HG03159 (cell line): ENCODE measurements at regions not wholly inside any gene's neighbourhood (a gene's known extent, or its start where the extent isn't known, plus 50 kb on each side); places are given as distances from the start of the nearest gene placed in this dataset.
"Not testable (repeated sequence)": the region's sequence is repeated elsewhere in the genome, so short reads cannot be mapped to it uniquely, and the experiment has no call there.

Experiments
- ATAC-seq: cut with Tn5 transposase; IDR thresholded peaks from one replicate; pipeline ENCODE4 v1.9.1; 2021; ENCODE audit warnings: mild to moderate bottlenecking, moderate library complexity; ENCODE audit not compliant: unreplicated experiment

- not testable (repeated sequence) for ATAC-seq
These were observed 321.5 kb downstream of the EMP1 start for GRCh38 chr12:13518034-13518433.

DNA sequence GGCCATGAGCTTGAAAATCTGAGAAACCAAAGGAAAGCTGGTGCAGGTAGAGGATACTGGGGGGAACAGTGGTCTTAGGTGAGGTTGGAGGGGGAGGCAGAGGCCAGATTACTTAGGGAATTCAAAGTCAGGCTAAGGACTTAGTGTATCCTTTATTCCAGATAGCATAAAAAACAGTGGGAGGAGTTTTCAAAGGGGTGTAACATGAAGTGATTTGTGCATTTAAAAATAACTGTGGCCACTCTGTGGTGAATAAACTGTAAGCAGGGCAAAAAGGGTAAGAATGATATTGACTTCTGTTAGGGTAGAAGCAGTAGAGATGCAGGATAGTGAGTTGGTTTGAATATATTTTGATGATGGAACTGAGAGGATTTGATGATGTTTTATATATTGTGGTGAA, 313.2 kb downstream of the EMP1 start:
- no peak for ATAC-seq

GRCh38 chr12:13505636-13506035, 309.1 kb downstream of the EMP1 start:
- ATAC-seq: no peak

- ATAC-seq: no peak
These were observed 308.7 kb downstream of the EMP1 start for GRCh38 chr12:13505224-13505623.

- ATAC-seq: no peak
These were observed 308.2 kb downstream of the EMP1 start for GRCh38 chr12:13504736-13505135.

GRCh38 chr12:13504074-13504473, 307.5 kb downstream of the EMP1 start:
- no peak for ATAC-seq

DNA sequence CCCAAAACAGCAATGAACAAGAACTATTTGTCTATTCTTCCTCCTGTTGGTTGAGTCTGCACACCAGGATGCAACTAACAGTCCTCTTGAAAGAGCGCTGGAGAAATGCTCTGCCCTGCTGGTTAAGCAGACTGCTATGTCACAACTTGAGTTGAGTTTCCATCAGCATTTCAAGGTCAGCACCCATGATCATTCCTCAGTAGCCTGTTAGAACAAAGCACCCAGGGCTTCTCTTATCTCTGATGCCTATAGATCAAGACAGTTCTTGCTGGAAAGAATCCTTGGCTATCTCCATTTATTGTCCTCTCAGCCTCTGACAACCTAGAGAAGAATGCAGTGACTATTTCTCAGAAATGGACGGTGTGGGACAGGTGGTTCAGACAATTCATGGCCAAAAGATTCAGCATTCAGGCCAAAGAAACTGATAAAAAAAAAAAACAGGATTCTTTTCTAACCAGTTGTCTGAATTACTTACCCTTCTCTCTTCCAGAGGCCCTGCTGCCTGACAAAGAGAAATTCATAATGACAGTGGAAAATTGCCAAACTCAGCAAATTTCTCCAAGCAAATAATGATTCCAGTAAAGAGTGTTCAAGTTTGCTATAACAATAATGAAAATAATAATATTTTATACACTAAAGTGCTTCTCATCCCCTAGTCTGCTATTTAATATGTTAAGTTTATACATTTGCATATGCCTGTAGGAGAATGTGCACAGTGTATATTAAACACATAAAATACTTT, 306.7 kb downstream of the EMP1 start:
- ATAC-seq: no peak

- ATAC-seq: no peak
These were observed 302.5 kb downstream of the EMP1 start for GRCh38 chr12:13499008-13499407.

DNA sequence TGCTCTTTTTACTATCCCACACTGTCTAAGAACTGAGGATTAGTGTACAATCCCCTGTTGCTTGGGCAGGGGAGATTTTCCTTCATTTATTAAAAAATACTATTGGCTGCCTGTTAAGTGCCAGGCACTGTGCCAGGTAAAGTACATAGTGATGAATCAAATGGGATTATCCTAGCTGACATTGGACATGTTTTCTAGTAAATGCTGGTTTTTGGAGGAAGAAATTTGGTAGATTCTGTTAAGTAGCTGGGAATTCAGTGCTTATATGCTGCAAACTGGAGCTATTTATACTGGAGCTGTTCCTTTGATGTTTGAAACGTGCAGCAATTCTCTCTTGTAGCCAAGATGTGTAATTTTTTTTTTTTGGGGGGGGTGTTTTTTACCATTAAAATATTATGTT, 299.6 kb downstream of the EMP1 start:
- ATAC-seq: no peak

- ATAC-seq: no peak
These were observed 292.7 kb downstream of the EMP1 start for GRCh38 chr12:13489246-13489645.

DNA sequence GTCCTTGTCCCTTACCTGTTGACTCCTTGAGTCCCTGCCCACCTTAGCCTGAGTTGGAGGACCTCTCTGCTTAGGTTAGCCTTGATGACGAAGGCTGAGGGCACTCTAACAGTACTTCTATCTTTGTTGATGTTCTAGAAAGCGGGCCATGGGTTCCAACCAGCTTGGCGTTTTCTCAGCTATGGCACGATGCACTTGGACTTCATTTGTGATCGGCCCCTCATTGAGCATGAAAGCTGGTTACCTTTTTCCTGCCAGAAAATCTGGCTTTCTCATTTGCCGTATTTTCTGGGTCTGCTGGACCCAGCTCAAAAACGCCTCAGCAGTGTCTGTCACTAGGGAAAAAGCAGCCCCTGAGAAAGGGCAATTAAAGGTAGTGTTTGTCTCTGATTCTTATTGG, 290.8 kb downstream of the EMP1 start:
- no peak for ATAC-seq

DNA sequence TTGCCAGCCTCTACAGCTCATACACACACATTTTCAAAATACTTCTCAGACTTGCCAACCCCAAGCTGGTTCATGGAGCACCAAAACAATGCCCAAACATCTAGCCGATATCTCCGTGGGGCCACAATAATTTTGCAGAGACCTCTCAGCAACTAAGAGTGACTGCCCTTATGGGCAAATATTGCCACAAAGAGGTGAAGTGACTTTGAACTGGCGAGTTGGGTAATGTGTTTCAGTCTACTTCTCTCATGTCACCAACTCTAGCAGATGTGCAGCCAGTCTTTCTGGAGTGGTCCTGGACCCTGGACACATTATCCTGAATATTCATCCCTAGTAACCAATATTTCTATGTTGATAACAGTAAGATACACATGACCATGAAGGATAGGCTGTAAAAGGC, 290.3 kb downstream of the EMP1 start:
- no peak for ATAC-seq

DNA sequence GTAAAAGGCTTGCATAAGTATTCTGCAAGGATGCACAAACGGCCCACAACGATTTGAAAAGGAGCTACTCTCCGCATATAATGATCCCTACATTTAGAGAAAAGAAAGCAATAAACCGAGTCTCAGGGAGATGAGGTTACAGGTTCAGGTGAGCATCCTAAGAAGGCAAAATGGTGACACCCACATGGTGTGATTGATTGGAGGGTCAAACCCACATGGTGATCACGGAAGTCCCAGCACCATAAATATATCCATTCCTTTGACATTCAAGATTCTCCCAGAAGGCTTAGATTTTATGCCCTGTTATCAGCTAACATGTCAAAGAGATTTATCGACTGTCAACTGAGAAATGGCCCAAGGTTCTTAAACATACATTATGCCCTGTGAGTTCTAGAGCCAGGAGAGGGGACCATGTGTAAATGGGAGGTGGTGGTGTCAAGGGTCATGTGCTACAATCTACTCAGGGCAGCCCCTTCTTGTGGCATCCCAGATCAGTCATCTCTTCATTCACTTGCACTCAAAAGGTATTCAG, 282.2 kb downstream of the EMP1 start:
- ATAC-seq: no peak

- no peak for ATAC-seq
These were observed 277.9 kb downstream of the EMP1 start for GRCh38 chr12:13474381-13474780.

GRCh38 chr12:13472690-13473089, 276.2 kb downstream of the EMP1 start:
- ATAC-seq: peak; percentile 99

DNA sequence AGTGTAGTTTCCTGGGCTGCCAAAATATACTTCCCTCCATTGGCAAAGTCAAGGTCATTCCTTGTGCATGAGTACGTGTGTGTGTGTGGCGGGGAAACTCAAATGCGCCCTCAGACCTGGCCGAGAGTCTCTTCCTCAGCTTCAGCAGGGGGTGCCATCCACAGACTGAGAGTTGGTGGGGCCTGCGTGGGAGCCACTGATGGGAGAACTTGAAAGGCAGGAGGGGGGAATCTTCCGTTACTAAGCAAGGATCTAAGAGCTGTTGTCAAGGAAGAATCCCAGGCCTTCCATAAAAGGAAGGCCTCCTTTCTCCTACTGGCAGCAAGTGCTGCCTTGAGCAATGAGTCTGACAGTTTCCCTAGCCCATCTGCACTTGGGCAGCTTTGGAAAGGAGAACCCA, 274.9 kb downstream of the EMP1 start:
- ATAC-seq: no peak

GRCh38 chr12:13465635-13466034, 269.1 kb downstream of the EMP1 start:
- no peak for ATAC-seq

DNA sequence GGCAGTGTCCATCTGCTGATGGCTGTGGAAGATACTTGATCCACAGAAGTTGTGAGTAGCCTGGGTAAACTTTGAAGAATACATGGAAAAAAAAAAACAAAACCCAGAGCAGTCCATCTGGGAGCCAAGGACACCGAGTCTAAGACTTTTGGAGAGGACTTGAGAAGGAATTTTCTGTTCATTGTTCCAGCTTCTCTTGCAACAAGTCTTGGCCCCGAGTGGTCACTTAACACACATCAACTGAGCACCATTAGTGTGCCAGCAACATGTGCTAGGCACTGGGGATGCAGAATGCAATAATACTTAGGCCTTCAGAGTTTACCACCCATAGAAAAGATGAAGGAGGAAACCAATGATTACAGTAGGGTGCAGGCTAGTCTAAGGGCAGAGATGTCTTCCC, 266.7 kb downstream of the EMP1 start:
- no peak for ATAC-seq

DNA sequence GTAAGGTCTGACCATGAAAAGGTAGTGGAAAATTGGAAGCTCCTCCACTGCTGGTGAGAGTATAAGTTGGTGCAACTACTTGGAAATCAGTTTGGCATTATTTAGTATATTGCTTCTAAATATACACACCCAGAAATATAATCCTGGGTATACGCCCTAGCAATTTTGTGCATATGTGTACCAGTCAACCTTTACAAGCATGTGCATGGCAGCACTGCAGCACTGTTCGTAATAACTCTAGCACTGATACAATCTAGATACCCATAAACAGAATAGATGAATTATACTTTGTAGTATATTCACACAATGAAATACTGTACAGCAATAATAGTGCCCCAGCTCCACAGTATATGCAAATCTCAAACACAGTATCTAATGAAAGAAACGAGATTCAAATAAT, 265.9 kb downstream of the EMP1 start:
- ATAC-seq: no peak

DNA sequence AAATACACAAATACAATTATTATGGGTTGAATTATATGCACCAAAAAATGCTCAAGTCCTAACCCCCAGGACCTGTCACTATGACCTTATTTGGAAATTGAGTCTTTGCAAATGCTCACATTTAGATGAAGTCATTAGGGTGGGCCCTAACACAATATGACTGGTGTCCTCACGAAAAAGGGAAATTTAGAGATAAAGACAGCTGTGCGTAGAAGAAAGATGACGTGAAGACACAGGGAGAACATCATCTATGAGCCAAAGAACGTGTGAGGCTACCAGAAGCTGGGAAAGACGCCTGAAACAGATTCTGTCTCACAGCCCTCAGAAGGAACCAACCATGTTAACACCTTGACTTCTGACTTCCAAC, 259.2 kb downstream of the EMP1 start:
- no peak for ATAC-seq

GRCh38 chr12:13454991-13455777, 258.7 kb downstream of the EMP1 start:
- ATAC-seq: no peak

DNA sequence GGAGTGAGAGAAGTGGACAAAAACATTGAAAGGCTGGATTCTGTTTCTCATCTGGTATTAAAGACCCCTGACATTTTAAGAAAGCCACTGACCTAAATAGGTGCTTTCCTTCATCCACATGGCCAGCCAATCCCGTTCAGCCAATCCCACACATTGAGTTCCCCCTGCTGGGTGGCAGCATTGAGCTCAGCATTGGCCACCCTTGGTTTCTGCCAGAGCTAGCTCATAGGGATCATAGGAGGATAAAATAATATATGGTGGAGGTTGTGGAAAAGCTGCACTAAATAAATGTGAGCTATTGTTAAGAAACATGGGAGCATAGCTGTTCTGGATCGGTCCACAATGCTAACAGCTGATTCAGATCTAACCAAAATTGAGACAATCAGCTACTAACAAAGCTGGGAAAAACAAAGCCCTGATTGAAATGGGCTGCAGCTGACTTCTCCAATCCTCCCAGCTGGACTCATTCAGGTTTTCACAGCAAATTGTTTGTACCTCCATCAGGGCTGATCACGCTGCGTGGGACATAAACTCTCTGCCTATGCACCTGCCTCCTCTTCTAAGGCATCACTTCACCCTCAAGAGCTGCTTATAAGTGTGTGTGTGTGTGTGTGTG, 256.5 kb downstream of the EMP1 start:
- no peak for ATAC-seq
